PC-9 (cell line): ENCODE measurements at regions not wholly inside any gene's neighbourhood (a gene's known extent, or its start where the extent isn't known, plus 50 kb on each side); places are given as distances from the start of the nearest gene placed in this dataset.

Experiments
- BruUV-seq: library from RNA; stranded (reverse); fragments of 400-500 nt; replicated peaks from 2 replicates; lab custom pipeline; 2021; lab: Mats Ljungman, UMichigan
- CTCF ChIA-PET: fragments of 300-600 bp; sonication (Branson Sonifier 250); formaldehyde crosslinking; loops from one replicate; lab custom pipeline; 2022; ENCODE audit warnings: antibody characterized with exemption; lab: Charles Lee
- POLR2A ChIA-PET: fragments of 300-600 bp; sonication (Branson Sonifier 250); formaldehyde crosslinking; loops from one replicate; lab custom pipeline; 2022; ENCODE audit warnings: antibody characterized with exemption; ENCODE audit not compliant: unreplicated experiment; lab: Charles Lee
- DNase-seq, 2 experiments: peaks; one replicate each; pipeline versions ENCODE4 v3.0.0 to v3.0.0-alpha.2; 2015 to 2022; ENCODE audit warnings: mixed read lengths in 1 of 2
- H2AFZ ChIP-seq: fragments of 200-600 bp; sonication (generic); 2 replicates; pipeline ENCODE4 v1.8.1; 2017; ENCODE audit warnings: antibody characterized with exemption
- H3F3A ChIP-seq: fragments of 200-600 bp; sonication (generic); 2 replicates; pipeline ENCODE4 v1.8.1; 2017; ENCODE audit warnings: antibody characterized with exemption, mild to moderate bottlenecking, low read depth; ENCODE audit not compliant: insufficient read depth
- H3K27ac ChIP-seq: fragments of 200-600 bp; sonication (generic); 2 replicates; pipeline ENCODE4 v1.6.1; 2016; ENCODE audit warnings: mixed run types
- H3K27me3 ChIP-seq: fragments of 200-600 bp; sonication (generic); 2 replicates; pipeline ENCODE4 v1.6.1; 2016; ENCODE audit warnings: low read depth, mixed run types; ENCODE audit not compliant: insufficient read depth
- H3K36me3 ChIP-seq: fragments of 200-600 bp; sonication (generic); 2 replicates; pipeline ENCODE4 v1.6.1; 2016; ENCODE audit warnings: low read depth, mixed run types
- H3K4me1 ChIP-seq: fragments of 200-600 bp; sonication (generic); replicated peaks from 2 replicates; pipeline ENCODE4 v1.6.1; 2016; ENCODE audit warnings: mixed run types; ENCODE audit not compliant: insufficient read depth
- H3K4me2 ChIP-seq: fragments of 200-600 bp; sonication (generic); 2 replicates; pipeline ENCODE4 v1.6.1; 2017; ENCODE audit warnings: mixed run types
- H3K4me3 ChIP-seq: fragments of 200-600 bp; sonication (generic); 2 replicates; pipeline ENCODE4 v1.6.1; 2016; ENCODE audit warnings: mixed run types
- H3K79me2 ChIP-seq: fragments of 200-600 bp; sonication (generic); 2 replicates; pipeline ENCODE4 v1.6.1; 2017; ENCODE audit warnings: low read depth, mixed run types
- H3K9me2 ChIP-seq: fragments of 200-600 bp; sonication (generic); 2 replicates; pipeline ENCODE4 v1.8.1; 2017; ENCODE audit warnings: mild to moderate bottlenecking; ENCODE audit not compliant: insufficient read depth
- H3K9me3 ChIP-seq: fragments of 200-600 bp; sonication (generic); 2 replicates; pipeline ENCODE4 v1.8.1; 2016; ENCODE audit warnings: low read depth; ENCODE audit not compliant: insufficient read depth
- H4K20me1 ChIP-seq: fragments of 200-600 bp; sonication (generic); 2 replicates; pipeline ENCODE4 v1.8.1; 2017; ENCODE audit not compliant: insufficient read depth
- EZH2 ChIP-seq: fragments of 200-600 bp; sonication (generic); IDR thresholded peaks from 2 replicates; pipeline ENCODE4 v1.8.0; 2017; ENCODE audit warnings: antibody characterized with exemption, low read depth
- intact Hi-C: fragments of 100-400 bp; cut with micrococcal nuclease; formaldehyde crosslinking; loops from one replicate; pipeline ENCODE4 v1.10.0; 2022; ENCODE audit not compliant: unreplicated experiment
- TF ChIP-seq, protein P1 (sequence below): fragments of 200-600 bp; sonication (generic); conservative IDR thresholded peaks from 2 replicates; pipeline ENCODE4 v1.6.1; 2017; ENCODE audit warnings: mixed run types, antibody characterized with exemption, mild to moderate bottlenecking, moderate library complexity

DNA sequence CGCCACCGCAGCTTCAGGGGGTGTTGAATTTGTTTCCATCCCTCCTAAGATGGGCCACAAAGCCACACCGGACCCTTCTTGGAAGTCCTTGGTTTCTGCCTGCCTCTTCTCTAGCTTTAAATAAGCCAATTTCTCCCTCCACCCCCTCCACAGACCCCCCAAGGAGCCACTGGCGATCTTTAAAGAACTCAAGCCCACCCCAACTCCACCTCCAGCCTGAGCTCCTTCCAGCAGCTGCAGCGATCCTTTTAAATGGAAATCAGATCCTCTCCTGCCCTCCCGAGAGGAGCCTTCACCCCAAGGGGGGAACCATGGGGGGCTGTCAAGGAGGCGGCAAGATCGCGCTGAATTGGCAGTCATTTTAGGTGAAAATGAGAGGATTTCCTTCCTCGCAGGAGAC lies 133.1 kb downstream of the NCOR2 start:
- Histone ChIP-seq H3K79me2 (peaks cover under 1% of the 10 kb centered on the region; the same call in 1 of the 2 replicates), H3K4me3 (no peak overlapping the region), H3K4me1 (peaks cover under 1% of the 10 kb centered on the region), H3K27ac (no peak overlapping the region), H3F3A (peaks cover 13% of the 10 kb centered on the region; the same call in 1 of the 2 replicates), H3K36me3 (peaks cover 4% of the 10 kb centered on the region; the same call in 1 of the 2 replicates), H3K4me2 (no peak overlapping the region), H3K9me3 (no peaks in the 10 kb centered on the region), H4K20me1 (0 out of 2 replicates have a peak, but pooled peaks cover 3% of the 10 kb centered on the region), H3K27me3 (no peaks in the 10 kb centered on the region), H2AFZ (no peak overlapping the region), H3K9me2 (no peaks in the 10 kb centered on the region)
- intact Hi-C loops: no loop called here
- no peak for DNase-seq
- no TSS peak for BruUV-seq
- no peak for TF ChIP-seq EZH2
- TF ChIP-seq, protein P1, sequence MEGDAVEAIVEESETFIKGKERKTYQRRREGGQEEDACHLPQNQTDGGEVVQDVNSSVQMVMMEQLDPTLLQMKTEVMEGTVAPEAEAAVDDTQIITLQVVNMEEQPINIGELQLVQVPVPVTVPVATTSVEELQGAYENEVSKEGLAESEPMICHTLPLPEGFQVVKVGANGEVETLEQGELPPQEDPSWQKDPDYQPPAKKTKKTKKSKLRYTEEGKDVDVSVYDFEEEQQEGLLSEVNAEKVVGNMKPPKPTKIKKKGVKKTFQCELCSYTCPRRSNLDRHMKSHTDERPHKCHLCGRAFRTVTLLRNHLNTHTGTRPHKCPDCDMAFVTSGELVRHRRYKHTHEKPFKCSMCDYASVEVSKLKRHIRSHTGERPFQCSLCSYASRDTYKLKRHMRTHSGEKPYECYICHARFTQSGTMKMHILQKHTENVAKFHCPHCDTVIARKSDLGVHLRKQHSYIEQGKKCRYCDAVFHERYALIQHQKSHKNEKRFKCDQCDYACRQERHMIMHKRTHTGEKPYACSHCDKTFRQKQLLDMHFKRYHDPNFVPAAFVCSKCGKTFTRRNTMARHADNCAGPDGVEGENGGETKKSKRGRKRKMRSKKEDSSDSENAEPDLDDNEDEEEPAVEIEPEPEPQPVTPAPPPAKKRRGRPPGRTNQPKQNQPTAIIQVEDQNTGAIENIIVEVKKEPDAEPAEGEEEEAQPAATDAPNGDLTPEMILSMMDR: no peak
- ChIA-PET POLR2A (no interaction called here), CTCF (no interaction called here)

GRCh38 chr12:124433879-124434278 lies 133.5 kb downstream of the NCOR2 start:
- BruUV-seq: no TSS peak
- intact Hi-C loops: no loop called here
- no peak for DNase-seq
- H4K20me1 ChIP-seq: 0 out of 2 replicates have a peak, but pooled peaks cover 3% of the 10 kb centered on the region
- H3K36me3 ChIP-seq: peaks cover 4% of the 10 kb centered on the region; the same call in 1 of the 2 replicates
- ChIA-PET POLR2A (no interaction called here), CTCF (no interaction called here)
- no peak overlapping the region for H3K27ac ChIP-seq
- no peaks in the 10 kb centered on the region for H3K79me2 ChIP-seq
- H2AFZ ChIP-seq: no peak overlapping the region
- no peaks in the 10 kb centered on the region for H3K9me3 ChIP-seq
- no peaks in the 10 kb centered on the region for H3K4me1 ChIP-seq
- H3F3A ChIP-seq: peaks cover 13% of the 10 kb centered on the region; the same call in 1 of the 2 replicates
- no peak overlapping the region for H3K4me2 ChIP-seq
- TF ChIP-seq, protein P1: no peak
- TF ChIP-seq EZH2: no peak
- H3K9me2 ChIP-seq: no peaks in the 10 kb centered on the region
- no peak overlapping the region for H3K4me3 ChIP-seq
- H3K27me3 ChIP-seq: no peaks in the 10 kb centered on the region

DNA sequence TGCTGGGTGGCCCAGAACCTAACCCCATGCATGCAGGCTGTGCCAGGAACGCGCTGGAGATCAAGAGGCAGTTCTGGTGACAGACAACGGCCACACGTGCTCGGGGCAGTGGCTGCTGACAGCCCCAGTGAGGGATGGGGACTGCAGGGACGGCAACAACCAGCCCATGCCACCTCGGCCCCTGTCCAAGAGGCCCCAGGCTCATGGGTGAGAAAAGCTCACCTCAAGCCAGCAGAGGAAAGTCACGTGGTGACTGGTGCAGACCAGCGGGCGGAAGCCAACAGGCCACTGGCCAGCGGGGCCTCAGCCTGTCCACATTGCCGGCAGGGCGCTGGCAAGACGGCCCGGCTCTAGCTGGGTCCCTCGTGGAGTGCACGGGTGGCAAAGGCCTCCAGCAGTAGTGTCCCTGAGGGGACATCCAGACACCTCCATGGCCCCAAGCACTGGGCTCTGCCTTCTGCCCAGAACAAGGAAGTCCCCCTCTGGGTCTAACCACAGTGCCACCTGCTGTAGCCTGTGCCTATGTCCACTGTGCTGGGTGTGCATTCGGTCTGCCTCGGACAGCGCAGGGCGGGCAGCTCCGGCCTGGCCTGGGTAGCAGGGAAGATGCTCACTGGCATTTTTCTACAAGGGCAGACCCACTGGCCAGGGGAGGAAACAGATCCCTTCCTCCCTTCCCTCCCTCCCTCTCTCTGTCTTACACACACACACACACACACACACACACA lies 134.1 kb downstream of the NCOR2 start:
- Histone ChIP-seq H3K4me2 (no peak overlapping the region), H4K20me1 (0 out of 2 replicates have a peak, but pooled peaks cover 3% of the 10 kb centered on the region), H3K27ac (no peak overlapping the region), H3K36me3 (peaks cover 4% of the 10 kb centered on the region; the same call in 1 of the 2 replicates), H3K4me3 (no peak overlapping the region), H3K9me3 (no peaks in the 10 kb centered on the region), H3K27me3 (no peaks in the 10 kb centered on the region), H3K79me2 (no peaks in the 10 kb centered on the region), H3K4me1 (no peaks in the 10 kb centered on the region), H3K9me2 (no peaks in the 10 kb centered on the region), H3F3A (peaks cover 13% of the 10 kb centered on the region; the same call in 1 of the 2 replicates), H2AFZ (no peak overlapping the region)
- ChIA-PET POLR2A (no interaction called here), CTCF (no interaction called here)
- no peak for TF ChIP-seq EZH2
- TF ChIP-seq, protein P1: no peak
- DNase-seq: no peak
- BruUV-seq: no TSS peak
- intact Hi-C loops: no loop called here
